ENCODE measurements at regions not wholly inside any gene's neighbourhood (a gene's known extent, or its start where the extent isn't known, plus 50 kb on each side); places are given as distances from the start of the nearest gene placed in this dataset.

DNA sequence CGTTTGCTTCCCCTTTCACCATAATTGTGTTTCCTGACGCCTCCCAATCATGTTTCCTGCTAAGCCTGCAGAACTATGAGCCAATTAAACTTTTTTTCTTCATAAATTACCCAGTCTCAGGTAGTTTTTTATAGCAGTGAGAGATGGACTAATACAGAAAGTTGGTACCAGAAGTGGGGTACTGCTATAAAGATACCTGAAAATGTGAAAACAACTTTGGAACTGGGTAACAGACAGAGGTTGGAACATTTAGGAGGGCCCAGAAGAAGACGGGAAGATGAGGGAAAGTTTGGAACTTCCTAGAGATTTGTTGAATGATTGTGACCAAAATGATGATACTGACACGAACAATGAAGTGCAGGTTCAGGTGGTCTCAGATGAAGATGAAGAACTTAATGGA, 1058.6 kb upstream of the CITED2 start:
- no peak for DNase-seq (ENCODE audit: low spot score)
- TF ChIP-seq, protein P1, sequence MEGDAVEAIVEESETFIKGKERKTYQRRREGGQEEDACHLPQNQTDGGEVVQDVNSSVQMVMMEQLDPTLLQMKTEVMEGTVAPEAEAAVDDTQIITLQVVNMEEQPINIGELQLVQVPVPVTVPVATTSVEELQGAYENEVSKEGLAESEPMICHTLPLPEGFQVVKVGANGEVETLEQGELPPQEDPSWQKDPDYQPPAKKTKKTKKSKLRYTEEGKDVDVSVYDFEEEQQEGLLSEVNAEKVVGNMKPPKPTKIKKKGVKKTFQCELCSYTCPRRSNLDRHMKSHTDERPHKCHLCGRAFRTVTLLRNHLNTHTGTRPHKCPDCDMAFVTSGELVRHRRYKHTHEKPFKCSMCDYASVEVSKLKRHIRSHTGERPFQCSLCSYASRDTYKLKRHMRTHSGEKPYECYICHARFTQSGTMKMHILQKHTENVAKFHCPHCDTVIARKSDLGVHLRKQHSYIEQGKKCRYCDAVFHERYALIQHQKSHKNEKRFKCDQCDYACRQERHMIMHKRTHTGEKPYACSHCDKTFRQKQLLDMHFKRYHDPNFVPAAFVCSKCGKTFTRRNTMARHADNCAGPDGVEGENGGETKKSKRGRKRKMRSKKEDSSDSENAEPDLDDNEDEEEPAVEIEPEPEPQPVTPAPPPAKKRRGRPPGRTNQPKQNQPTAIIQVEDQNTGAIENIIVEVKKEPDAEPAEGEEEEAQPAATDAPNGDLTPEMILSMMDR (IDR thresholded peaks at IDR 0.05; ENCODE audit: borderline replicate concordance, control extremely low read depth, extremely low read depth, insufficient read depth, missing control alignments), result no peak
- in situ Hi-C loops (cut with MboI; ENCODE audit: low sequenced_read_pairs, unreplicated experiment), result no loop called here

DNA sequence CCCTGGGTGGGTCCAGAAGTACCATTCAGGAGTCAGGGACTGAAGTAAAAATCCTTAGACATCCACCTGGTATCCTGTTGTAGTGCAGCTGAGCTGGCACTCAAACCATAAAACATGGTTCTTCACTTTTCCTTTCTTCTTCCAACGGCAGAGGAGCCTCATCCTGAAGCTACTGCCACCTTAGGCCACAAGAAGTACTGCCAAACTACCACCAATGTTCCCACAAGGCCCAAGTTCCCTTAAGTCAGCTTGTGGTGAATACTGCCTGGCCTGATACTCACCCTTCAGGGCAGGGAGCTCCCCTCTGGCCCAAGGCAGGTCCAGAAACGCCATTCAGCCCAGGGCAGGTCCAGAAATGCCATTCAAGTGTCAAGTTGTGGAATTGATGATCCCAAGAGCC, 1053.4 kb upstream of the CITED2 start:
- TF ChIP-seq, protein P1 (IDR thresholded peaks at IDR 0.05; ENCODE audit: borderline replicate concordance, control extremely low read depth, extremely low read depth, insufficient read depth, missing control alignments), result no peak
- in situ Hi-C loops (cut with MboI; ENCODE audit: low sequenced_read_pairs, unreplicated experiment), result no loop called here

DNA sequence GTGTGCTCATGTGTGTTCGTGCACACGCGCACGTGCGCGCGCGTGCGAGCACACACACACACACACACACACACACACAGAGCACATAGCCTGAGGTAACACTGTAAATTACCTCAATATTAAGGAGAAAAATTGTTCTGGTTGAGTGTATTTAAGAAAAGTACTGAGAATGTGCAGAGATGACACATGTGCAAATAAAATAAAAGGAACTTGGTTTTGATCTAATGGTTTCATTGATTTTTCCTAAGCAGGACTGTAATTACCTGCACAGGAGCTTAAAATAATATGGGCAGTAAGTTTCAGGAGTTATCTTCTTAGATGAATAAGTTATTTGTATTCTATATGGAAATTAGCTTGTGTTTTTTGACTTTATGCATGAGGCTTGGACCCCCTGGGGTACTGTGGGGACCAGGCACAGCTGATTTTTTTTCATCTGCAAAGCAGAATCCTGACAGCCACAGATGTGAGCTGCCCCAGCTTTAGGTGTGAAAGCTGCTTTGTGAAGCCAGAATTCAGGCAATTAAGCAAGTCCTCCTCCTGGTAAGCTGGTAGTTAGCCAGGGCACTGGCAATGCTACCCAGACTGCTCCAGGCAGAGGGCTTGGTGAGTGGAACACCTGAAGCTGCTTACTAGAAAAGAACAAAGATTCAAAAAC, 1040.6 kb upstream of the CITED2 start:
- TF ChIP-seq, protein P1 (IDR thresholded peaks at IDR 0.05; ENCODE audit: borderline replicate concordance, control extremely low read depth, extremely low read depth, insufficient read depth, missing control alignments), result no peak
- in situ Hi-C loops (cut with MboI; ENCODE audit: low sequenced_read_pairs, unreplicated experiment), result no loop called here
- no peak for DNase-seq (ENCODE audit: low spot score)

More for the DNA sequence above, 1053.4 kb upstream of the CITED2 start:
- no peak for DNase-seq (ENCODE audit: low spot score)

DNA sequence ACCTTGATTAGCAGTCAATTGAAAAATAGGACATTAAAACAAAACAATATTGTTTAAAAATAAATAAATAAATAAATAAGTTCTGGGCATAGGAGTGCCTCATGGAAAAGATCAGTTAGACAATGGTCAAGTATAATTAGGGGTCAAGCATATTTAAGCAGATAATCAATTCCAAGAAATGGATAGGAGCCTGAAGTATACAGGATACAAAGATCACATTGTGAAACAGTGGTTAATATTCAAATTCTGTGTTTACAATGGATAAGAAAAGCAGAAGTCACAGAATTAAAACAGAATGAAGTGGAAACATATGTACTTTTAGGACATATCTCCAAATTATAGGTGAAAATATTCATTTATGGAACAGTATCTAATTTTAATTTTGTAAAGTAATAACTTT, 1028.6 kb upstream of the CITED2 start:
- in situ Hi-C loops (cut with MboI; ENCODE audit: low sequenced_read_pairs, unreplicated experiment), result no loop called here
- TF ChIP-seq, protein P1 (IDR thresholded peaks at IDR 0.05; ENCODE audit: borderline replicate concordance, control extremely low read depth, extremely low read depth, insufficient read depth, missing control alignments), result no peak
- DNase-seq (ENCODE audit: low spot score), result no peak

DNA sequence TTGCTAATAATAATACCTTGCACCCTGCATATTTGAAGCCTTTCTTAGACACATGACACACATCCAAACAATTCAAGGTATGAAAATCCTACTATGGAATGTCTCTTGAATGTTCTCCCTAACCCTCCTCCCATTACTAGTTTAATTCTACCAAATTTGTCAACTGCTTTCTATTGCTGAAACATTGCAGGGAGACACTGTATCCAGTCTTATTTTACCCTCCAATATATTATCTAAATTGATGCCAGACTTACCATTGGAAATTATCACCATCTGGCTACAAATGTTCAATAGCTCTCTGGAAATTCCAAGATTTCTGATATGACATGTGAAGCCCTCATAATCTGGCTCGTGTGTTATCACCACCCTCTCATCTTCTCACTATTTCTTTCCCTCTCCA, 1027.3 kb upstream of the CITED2 start:
- in situ Hi-C loops (cut with MboI; ENCODE audit: low sequenced_read_pairs, unreplicated experiment), result no loop called here
- DNase-seq (ENCODE audit: low spot score), result no peak
- TF ChIP-seq, protein P1 (IDR thresholded peaks at IDR 0.05; ENCODE audit: borderline replicate concordance, control extremely low read depth, extremely low read depth, insufficient read depth, missing control alignments), result no peak

DNA sequence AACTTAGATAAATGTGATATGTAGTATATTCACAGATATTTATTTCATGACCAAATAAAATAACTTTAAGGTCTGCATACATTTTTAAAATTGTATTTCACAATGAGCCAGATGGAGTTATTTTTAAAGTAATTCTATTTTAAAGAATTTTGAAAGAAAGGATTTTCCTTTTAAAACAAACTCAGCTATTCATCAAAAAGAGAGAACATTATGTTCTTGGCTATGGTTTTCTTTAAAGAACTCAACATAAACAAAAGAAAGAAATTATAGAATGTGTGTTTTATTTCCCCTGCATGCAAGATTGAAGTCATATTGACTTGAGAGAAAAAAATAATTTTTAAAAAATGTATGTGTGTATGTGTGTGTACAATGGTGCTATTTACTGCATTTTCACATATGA, 1023.6 kb upstream of the CITED2 start:
- TF ChIP-seq, protein P1 (IDR thresholded peaks at IDR 0.05; ENCODE audit: borderline replicate concordance, control extremely low read depth, extremely low read depth, insufficient read depth, missing control alignments), result no peak
- in situ Hi-C loops (cut with MboI; ENCODE audit: low sequenced_read_pairs, unreplicated experiment), result no loop called here
- DNase-seq (ENCODE audit: low spot score), result no peak
